ENCODE measurements at regions not wholly inside any gene's neighbourhood (a gene's known extent, or its start where the extent isn't known, plus 50 kb on each side); places are given as distances from the start of the nearest gene placed in this dataset.
"Not testable (repeated sequence)": the region's sequence is repeated elsewhere in the genome, so short reads cannot be mapped to it uniquely, and the experiment has no call there.

- Histone ChIP-seq H3K27ac (replicated peaks) (no peak overlapping the region), H3K4me1 (no peaks in the 10 kb centered on the region), H3K4me3 (no peak overlapping the region), H3K9me3 (replicated peaks) (no peaks in the 10 kb centered on the region), H3K36me3 (no peaks in the 10 kb centered on the region), H3K27me3 (ENCODE audit: low read depth) (no peaks in the 10 kb centered on the region)
- no peak for TF ChIP-seq CTCF (IDR thresholded peaks at IDR 0.05; ENCODE audit: borderline replicate concordance)
- DNase-seq: no peak
- intact Hi-C loops (cut with micrococcal nuclease): no loop called here
Measured at GRCh38 chr2:183837157-183837556, 712.9 kb downstream of the NUP35 start.

GRCh38 chr2:183838295-183838694 lies 714.1 kb downstream of the NUP35 start:
- Histone ChIP-seq H3K9me3 (replicated peaks) (no peaks in the 10 kb centered on the region), H3K27me3 (ENCODE audit: low read depth) (no peaks in the 10 kb centered on the region), H3K4me3 (no peak overlapping the region), H3K36me3 (no peaks in the 10 kb centered on the region), H3K4me1 (no peaks in the 10 kb centered on the region), H3K27ac (replicated peaks) (no peak overlapping the region)
- DNase-seq: no peak
- TF ChIP-seq CTCF (IDR thresholded peaks at IDR 0.05; ENCODE audit: borderline replicate concordance): no peak
- intact Hi-C loops (cut with micrococcal nuclease): no loop called here

GRCh38 chr2:183840061-183840584 lies 715.9 kb downstream of the NUP35 start:
- Histone ChIP-seq H3K36me3 (no peaks in the 10 kb centered on the region), H3K4me1 (no peaks in the 10 kb centered on the region), H3K27ac (replicated peaks) (no peak overlapping the region), H3K4me3 (no peak overlapping the region), H3K27me3 (ENCODE audit: low read depth) (no peaks in the 10 kb centered on the region), H3K9me3 (replicated peaks) (no peaks in the 10 kb centered on the region)
- intact Hi-C loops (cut with micrococcal nuclease): no loop called here
- TF ChIP-seq CTCF (IDR thresholded peaks at IDR 0.05; ENCODE audit: borderline replicate concordance): no peak
- DNase-seq: no peak

GRCh38 chr2:183849826-183850225 lies 725.6 kb downstream of the NUP35 start:
- H3K36me3 ChIP-seq; intact Hi-C loops (cut with micrococcal nuclease); H3K4me3 ChIP-seq: not testable (repeated sequence)

GRCh38 chr2:183859129-183859528 lies 734.9 kb downstream of the NUP35 start:
- intact Hi-C loops (cut with micrococcal nuclease): no loop called here
- Histone ChIP-seq H3K27ac (replicated peaks) (no peak overlapping the region), H3K27me3 (ENCODE audit: low read depth) (no peaks in the 10 kb centered on the region), H3K4me1 (no peaks in the 10 kb centered on the region), H3K9me3 (replicated peaks) (peaks cover 17% of the 10 kb centered on the region), H3K4me3 (no peak overlapping the region), H3K36me3 (no peaks in the 10 kb centered on the region)
- TF ChIP-seq CTCF (IDR thresholded peaks at IDR 0.05; ENCODE audit: borderline replicate concordance): no peak
- DNase-seq: no peak

More at GRCh38 chr2:183849826-183850225, 725.6 kb downstream of the NUP35 start:
- not testable (repeated sequence) for H3K27ac ChIP-seq (replicated peaks); H3K4me1 ChIP-seq; DNase-seq; H3K27me3 ChIP-seq (ENCODE audit: low read depth)
- peaks cover 35% of the 10 kb centered on the region for H3K9me3 ChIP-seq (replicated peaks)

- DNase-seq: no peak
- H3K27ac ChIP-seq (replicated peaks): no peak overlapping the region
- no peaks in the 10 kb centered on the region for H3K36me3 ChIP-seq
- no peaks in the 10 kb centered on the region for H3K4me1 ChIP-seq
- TF ChIP-seq CTCF (IDR thresholded peaks at IDR 0.05; ENCODE audit: borderline replicate concordance): no peak
- no peak overlapping the region for H3K4me3 ChIP-seq
- no peaks in the 10 kb centered on the region for H3K27me3 ChIP-seq (ENCODE audit: low read depth)
- no peaks in the 10 kb centered on the region for H3K9me3 ChIP-seq (replicated peaks)
- intact Hi-C loops (cut with micrococcal nuclease): no loop called here
Measured at GRCh38 chr2:183866666-183867065, 731.7 kb upstream of the ZNF804A start.

Data from left ventricle myocardium inferior (tissue), 1 donor.